ENCODE measurements at regions not wholly inside any gene's neighbourhood (a gene's known extent, or its start where the extent isn't known, plus 50 kb on each side); places are given as distances from the start of the nearest gene placed in this dataset.

DNA sequence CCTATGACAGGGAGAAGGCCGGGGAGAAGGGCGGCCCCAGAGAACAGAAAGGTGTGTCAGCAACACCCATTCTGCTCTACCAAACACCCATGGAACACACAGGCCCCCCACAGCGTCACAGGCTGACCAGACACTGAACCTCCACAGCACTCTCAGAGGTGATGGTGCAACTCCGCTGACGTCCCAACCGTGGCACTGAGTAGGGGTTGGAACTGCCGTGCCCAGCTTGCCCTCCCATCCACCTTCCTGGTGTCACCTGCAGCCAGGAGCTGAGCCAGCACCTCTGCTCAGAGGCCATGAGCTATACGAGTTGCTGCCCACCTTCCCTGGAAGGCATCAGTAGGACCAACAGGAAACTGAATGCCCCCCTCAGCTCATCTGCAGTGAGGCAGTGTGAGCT, 412.9 kb upstream of the SALL3 start:
- DNase-seq (ENCODE audit: low spot score) = no peak

DNA sequence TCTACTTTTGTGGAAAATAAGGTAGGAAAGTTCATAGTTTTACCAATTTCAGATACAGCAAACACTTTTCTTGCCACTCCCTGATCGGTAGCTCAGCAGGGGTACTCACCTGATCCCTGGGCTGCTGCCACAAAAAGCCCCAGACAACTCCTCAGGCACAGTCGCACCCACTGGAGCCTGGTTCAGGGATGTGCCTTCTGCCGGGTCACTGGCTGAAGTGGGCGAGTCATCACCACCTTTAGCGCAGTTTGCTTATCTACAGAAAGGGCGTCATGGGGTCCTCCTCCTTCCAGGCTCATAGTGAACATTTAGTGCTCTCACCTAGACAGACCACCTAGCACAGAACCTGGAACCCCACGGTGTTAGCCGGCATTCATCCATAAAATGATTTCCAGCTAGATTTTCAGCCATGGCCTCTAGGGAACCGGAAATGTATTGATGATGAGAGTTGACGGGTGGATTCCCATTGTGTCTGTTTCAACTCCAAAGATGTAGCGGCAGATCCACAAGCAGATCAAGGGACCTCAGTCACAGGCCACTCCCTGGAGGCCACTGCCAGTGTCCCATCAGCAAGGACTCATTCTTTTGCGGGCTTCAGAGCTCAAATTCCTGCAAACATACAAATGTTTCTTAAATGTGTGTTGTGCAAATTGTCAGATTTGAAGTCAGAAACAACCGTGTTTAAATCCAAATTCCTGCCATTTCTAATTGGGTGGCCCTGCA, 408.4 kb upstream of the SALL3 start:
- no peak for DNase-seq (ENCODE audit: low spot score)

DNA sequence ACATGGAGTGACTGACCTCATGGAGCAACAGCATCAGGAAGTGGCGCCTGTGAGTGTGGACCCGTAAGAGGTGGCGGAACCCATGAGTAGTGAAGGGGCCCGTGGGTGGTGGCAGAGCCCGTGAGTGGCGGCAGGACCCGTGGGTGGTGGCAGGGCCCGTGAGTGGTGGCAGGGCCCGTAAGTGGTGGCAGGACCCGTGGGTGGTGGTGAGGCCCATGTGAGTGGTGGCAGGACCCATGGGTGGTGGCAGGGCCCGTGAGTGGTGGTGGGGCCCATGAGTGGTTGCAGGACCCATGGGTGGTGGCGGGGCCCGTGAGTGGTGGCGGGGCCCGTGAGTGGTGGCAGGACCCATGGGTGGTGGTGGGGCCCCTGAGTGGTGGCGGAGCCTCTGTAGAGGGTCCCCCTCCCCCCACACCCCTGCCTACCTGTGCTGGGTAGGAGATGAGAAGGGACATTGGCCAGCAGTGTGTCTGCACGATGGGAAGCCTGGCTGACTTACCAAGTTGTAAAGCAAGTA, 407.7 kb upstream of the SALL3 start:
- no peak for DNase-seq (ENCODE audit: low spot score)

DNA sequence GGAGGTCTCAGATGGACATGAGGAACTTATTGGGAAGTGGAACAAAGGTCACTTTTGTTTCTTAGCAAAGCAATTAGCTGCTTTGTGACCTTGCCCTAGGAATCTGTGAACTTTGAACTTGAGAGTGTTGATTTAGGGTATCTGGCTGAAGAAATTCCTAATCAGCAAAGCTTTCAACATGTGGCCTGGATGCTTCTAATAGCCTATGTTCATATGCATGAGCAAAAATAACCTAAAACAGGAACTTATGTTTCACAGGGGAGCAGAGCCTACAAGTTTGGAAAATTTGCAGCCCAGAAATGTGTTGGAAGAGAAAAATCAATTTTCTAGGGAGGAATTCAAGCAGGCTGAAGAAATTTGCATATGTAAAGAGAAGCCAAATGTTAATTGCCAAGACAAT, 405.8 kb upstream of the SALL3 start:
- DNase-seq (ENCODE audit: low spot score) = no peak

DNA sequence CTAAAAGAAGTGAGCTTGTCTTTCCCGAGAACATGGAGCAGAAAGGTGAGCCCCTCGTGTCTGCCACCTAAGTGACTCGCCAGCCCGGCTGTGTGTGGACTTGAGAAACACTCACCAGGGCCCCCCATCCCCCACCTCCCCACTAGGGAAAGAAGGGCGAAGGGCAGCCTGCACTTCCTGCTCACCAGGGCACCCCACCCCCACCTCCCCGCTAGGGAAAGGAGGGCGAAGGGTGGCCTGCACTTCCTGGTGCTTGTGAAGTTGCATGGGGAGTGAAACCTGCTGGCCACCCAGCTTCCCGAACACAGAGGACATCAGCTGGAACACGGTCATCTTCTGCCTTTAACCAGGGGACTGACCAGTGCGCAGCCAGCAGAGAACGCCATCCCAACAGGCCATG, 402.7 kb upstream of the SALL3 start:
- DNase-seq (ENCODE audit: low spot score) = no peak

DNA sequence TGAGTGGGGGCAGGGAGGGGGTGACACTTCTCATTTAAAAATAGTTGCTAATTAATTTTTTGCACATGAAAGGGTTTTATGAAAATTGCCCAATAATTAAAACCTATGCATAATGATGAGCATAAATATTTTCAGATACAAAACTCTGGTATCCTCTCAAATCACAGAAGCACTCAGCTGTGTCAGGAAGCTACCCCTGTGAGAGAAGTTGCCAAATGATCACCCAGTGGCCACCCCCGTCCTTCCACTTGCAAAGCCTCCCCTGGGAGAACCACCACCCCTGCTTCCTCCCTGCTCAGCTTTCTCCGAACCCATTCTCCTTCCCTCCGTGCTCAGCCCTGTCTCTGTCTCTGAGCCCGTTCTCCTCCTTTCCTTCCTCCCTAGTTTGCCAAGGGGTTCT, 400.2 kb upstream of the SALL3 start:
- DNase-seq (ENCODE audit: low spot score) = no peak

DNA sequence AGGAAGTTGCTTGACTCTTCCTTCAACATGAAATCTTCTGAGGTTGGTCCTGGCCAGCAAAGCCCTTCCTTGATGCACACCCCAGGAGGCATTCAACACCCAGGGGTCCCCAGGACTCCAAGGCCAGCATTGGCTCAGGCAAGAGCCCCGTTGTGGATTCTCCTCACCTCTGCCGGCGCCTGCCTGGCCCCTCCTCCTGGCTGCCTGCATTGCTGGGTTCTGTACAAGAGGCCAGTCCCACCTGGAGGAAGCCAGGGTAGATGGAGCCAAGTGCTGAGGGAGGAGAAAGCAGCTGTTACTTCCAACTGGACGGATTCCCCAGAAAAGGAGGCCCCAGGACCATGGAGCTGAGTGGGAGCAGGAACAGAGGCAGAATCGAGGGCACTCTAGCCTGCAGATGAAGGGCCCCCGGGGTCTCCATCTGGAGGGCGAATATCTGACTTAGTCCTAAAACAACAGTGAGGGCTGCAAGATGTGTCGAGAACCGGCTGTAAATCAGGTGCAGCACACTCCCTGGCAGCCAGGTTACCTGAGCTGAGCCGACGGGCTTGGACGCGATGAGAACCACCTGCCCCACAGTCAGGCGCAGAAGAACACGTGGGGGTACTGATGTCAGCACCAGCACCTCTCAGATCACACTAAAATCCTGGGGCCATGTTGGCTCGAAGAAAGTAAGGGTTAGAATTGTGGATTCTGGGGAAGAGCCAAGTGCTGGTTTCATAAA, 399.6 kb upstream of the SALL3 start:
- no peak for DNase-seq (ENCODE audit: low spot score)

DNA sequence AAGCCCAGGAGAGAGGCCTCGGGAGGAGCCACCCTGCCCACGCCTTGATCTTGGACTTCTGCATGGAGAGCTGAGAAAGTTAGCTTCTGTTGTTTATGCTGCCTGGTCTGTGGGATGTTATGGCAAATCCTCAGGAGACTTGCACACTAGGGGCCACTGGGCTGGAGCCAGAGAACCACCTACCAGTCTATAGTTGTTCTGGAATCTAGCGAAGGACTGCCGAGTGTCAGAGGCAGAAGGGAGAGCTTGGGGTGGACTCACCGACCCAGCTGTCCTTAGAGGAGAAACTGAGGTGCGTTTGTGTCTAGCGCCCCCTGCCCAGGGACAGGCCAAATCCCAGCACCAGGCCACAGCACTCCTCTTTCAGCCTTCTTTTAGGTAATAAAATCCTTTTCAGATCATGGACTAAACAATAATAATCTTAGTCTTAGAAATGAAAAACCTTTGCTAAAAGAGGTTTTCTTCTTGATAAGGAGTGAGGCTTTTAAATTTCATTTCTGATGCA, 398.7 kb upstream of the SALL3 start:
- DNase-seq (ENCODE audit: low spot score) = no peak

DNA sequence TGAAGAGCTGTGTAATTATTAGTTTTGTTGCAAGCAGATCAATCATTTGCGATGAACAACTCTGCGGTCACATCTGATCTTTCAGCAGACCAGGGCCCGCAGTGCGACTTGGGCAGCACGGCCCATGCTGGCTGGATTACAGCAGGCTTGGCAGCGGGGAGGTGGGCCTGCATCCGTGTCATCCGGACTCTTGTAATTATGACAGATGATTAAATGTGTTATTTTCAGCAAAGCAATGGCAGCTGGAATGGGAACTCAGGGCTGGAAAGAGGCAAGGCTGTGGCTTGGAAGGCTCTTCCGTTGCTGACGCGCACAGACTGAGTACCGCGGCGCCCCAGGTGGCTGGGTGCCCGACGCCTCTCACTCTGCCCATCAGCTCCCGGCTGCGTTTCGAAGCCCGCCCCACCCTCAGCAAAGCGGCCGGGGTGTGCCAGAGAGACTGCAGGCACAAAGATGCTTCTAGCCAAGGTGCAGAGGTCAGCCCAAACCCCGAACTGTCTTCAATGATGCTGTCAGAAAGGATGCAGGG, 397.4 kb upstream of the SALL3 start:
- no peak for DNase-seq (ENCODE audit: low spot score)

DNA sequence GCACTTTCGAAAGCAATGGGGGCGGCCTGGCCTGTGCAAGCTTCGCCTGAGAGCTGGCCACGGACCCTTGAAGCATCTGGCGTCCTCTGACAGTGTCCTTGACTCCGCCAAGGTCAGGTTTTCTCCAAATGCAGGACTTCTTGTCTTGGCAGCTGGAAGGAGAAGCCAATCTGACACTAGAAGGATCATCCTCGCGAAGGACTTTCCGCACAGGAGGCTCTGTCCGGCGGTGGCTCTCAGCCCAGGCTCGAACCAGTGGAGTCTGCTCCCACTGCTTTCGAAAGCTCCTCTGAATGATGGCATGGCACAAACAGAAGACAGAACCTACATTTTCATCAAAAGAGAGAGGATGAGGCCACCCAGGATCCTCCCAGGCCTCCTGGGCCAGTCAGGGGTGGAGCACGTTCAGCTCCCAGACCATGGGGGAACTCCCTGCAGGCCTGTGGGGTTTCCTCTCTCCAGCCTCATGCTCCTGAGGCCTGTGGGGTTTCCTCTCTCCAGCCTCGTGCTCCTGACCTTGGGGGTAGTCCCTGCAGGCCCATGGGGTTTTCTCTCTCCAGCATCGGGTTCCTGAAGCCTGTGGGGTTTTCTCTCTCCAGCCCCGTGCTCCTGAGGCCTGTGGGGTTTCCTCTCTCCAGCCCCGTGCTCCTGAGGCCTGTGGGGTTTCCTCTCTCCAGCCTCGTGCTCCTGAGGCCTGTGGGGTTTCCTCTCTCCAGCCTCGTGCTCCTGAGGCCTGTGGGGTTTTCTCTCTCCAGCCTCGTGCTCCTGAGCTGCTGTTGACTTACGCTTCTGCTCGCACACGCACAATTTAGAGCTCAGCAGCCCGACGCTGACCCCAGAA, 396.5 kb upstream of the SALL3 start:
- DNase-seq (ENCODE audit: low spot score) = no peak

DNA sequence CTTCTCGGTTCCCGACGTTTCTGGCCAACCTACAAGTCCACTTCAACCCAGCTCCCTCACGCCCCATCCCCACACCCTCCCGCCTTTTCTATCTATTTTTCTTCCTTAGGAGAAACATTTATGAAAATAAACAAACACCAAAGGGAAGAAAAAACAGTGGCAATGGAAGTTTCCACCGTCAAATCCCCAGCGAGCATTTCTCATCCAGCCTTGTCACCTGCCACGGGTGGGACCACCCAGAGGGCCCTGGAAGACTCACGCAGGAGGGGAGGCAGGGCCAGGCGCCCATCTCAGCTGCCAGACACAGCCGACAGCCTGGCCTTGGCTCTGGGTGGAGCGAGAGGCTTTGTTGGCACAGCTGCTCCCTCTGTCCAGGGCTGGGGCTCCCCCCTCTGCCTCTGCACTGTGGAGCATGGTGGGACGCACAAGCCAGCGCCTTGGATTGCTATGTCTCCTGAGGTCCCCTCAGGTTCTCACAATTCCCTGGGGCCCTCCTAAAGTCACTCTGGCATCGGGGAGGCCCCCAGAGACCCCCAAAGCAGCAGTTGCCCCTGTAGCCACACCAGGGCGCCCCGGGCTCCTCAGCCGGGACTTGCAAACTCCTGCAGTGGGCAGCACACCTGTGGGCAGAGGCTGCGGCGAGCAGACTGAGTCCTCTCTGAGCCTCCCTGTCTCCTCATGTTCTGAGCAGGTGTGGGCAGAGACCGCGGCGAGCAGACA, 395.7 kb upstream of the SALL3 start:
- no peak for DNase-seq (ENCODE audit: low spot score)

DNA sequence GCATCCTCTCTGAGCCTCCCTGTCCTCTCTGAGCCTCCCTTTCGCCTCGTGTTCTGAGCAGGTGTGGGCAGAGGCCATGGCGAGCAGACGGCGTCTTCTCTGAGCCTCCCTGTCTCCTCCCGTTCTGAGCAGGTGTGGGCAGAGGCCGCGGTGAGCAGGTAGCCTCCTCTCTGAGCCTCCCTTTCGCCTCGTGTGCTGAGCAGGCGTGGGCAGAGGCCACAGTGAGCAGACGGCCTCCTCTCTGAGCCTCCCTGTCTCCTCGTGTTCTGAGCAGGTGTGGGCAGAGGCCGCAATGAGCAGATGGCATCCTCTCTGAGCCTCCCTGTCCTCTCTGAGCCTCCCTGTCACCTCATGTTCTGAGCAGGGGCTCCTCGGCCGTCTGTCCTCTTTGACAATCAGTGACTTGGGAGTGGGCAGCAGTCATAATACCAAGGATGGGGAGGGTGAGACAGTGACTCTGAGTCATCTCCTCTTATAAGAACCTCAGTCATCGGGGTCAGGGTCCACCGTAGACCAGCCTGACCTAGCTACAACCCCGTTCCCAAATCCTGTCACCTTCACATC, 395.1 kb upstream of the SALL3 start:
- no peak for DNase-seq (ENCODE audit: low spot score)

DNA sequence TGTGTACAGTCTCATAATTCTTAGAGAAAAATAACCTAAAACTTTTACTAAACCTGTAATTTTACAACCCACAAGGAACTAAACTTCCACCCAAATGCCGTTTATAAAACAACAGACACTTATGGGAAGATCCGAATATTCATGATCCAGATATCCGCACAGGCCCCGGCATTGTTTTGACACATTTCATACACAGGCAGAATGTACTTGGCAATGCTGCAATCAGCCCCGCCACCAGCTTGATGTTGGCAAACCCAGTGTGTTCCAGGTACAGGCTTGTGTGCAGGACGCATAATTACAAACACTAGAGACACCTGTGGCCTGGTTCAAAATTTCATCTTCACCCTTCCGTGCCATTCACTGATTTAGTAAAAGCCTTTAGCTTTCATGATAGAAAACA, 393.0 kb upstream of the SALL3 start:
- DNase-seq (ENCODE audit: low spot score) = no peak

DNA sequence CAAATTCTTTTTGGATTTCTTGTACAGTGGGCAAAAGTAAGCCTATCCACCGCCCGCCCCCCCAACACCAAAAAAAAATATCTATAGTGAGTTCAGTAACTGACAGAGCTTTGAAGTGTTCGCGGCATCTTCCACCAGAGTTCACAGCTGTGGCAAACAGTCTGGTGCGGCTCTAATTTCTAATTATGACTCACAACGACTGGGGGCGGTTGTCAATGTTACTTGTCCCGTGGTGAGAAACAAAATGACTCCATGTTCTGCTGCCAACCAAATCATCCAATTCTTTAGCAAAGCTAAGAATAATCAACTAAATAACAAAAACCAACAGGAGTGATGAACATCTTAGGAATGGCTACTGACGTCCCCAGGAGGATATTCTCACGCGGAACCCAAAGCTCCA, 392.5 kb upstream of the SALL3 start:
- no peak for DNase-seq (ENCODE audit: low spot score)

DNA sequence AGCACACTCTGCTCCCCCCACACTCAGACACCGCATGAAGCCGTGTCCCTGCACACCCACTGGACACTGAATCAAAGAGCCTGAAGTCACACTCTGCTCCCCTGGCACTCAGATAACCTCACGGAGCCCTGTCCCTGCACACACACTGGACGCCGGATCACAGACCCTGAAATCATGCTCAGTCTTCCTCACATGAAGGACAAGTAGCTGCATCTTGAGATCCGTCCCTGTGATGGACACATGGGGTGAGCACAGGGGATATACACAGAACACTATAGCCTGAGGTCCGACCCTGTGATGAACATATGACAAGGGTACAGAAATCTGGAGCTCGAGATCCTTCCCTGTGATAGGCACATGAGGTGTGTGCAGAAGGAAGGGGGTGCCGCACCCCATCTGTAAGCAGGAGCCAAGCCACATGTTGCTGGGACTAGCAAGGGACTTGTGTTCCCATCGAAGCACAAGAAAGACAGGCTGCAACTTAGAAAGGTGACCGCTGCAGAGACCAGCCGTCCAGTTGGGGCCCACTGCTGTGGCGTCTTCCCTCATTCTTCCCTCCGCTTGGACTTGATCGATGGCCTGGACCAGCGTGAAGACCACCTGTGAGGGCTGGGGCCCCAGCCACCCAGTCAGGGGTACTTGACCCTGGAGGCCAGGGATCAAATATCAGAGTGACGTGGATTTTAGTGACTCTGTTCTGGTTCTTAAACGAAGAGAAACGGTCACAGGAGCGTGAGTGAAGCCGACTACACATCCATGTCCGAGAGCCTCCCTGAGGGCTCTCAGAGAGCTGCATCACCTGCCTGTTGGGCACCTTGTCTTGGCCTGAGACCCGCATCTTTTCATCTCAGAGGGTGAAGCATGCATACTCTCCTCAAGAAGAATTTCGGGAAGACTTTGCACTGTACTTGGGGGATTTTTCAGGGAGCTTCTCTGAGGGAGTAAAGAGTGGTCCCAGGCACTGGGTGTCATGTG, 391.7 kb upstream of the SALL3 start:
- no peak for DNase-seq (ENCODE audit: low spot score)

DNA sequence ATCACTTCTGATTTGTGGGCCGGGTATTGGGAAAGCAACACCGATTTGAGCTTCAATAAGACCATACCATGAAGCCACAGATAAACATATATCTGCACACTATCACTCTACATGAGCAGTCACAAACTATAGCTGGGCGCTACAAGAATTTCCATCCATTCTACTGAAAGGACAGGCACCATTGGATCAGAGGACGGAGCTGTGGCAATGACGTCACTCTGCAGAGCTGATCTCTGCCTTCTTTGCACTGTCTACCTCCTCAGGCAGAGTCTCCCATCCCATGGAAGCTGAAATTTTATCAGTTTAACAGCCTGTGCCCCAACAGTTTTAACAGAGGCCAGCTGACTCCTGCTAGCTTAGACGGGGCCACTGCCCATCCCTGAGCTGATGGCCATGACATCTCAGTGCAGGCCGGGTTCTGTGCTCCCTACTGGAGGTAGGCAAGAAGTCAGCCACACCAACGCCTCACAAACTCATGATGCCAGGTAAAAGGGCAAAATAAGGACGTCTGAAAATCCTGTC, 389.6 kb upstream of the SALL3 start:
- no peak for DNase-seq (ENCODE audit: low spot score)

DNA sequence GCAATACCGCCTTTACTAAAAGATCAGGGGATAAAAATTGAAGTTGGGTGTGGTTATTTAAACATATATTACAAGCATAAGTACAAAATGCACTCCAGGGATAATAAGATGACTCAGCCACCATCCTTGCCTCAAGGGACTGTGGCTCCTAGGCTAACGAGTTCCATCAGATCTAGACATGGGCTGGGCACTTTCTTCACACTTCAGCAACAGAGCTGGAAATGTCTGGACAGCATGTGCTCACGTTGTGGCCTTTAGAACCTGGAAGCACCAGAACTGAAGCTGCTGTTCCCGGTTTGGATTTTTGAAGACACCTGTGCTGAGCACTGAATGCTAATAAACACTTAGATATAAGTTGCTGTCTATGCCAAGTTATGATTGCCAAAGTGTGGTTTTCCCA, 384.2 kb upstream of the SALL3 start:
- DNase-seq (ENCODE audit: low spot score) = no peak

DNA sequence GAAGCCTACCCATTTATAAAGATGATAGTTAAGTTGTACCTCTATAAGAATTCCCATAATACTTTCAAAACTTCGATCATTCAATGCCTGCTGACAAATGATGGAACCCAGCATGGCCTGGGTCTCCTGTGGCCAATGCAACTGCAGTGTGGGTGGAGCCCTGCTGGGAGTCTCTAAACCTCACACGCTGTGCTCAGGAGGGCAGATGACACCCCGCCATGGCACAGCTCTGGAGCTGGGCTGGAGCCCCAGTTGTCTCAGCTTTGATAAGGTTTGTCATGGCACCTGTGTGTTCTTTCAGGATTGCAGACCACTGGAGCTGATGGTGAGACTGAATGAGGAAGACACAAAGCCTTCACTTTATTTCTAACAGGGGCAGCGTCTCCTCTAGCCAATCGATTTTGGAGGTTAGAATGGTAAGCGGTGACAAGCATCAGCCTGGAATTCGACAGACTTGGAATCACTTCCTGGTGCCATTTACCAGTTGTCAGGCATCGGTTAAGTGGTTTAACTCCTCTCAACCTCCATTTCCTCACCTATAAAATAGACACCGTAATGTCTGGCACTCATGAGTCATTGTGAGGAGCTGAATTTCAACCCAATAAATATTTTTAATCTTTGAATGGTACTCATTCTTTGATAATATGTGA, 383.6 kb upstream of the SALL3 start:
- DNase-seq (ENCODE audit: low spot score) = no peak

DNA sequence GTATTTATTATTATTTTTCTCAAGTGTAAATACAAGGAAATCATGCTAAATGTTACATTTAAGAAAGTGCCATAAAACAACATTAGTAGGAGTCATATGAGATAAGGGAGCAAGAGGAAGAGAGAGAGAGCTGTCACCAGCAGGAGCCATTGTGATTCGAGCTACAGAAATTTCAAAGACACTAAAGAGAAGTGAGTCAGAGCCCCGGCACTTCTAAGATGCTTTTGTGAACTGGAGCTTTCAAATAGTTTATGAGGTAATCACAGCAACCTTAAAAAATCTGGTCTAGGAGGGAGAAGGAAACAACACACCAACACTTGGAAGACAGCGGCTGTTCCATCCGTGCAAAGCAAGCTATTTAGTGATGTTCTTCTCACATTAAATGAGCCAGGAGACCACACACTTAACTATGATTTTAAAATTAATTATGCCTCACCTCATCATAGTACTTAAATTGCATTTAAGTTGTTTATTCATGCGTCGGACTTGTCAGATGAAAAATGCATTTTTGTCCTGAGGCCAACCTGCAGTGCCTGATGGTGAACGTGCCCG, 382.7 kb upstream of the SALL3 start:
- DNase-seq (ENCODE audit: low spot score) = no peak
